ENCODE measurements at regions not wholly inside any gene's neighbourhood (a gene's known extent, or its start where the extent isn't known, plus 50 kb on each side); places are given as distances from the start of the nearest gene placed in this dataset.

DNA sequence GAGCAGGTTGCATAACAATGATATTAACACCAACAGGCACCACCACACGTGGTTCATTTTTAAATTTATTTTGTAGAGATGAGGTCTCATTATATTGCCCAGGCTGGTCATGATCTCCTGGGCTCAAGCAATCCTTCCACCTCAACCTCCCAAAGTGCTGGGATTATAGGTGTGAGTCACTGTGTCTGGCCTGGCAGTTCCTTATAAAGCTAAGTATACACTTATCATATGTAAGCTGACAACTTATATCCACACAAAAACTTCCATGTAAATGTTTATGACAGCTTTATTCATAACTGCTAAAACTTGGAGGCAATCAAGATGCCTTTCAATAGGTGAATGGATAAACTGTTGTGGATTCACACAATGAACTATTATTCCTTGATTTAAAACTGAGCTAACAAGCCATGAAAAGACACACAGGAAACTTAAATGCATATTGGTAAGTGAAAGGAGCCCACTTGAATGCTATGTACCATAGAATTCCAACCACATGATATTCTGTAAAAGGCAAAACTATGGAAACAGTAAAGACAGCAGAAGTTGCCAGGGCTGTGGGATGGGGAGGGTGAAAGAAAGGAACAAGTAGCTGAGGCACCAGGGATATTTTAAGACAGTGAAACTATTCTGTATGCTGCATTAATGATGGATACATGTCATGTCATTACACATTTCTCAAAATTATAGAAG lies 156.5 kb upstream of the KCNJ18 start:
- TF ChIP-seq CTCF (IDR thresholded peaks at IDR 0.05) (no peak), POLR2A (IDR thresholded peaks at IDR 0.05) (no peak), POLR2AphosphoS5 (IDR thresholded peaks at IDR 0.05; ENCODE audit: insufficient read depth in 1 of 2, low read depth in 1 of 2) (no peak)

Measured in vagina (tissue), 2 donors.